ENCODE measurements at regions not wholly inside any gene's neighbourhood (a gene's known extent, or its start where the extent isn't known, plus 50 kb on each side); places are given as distances from the start of the nearest gene placed in this dataset.

DNA sequence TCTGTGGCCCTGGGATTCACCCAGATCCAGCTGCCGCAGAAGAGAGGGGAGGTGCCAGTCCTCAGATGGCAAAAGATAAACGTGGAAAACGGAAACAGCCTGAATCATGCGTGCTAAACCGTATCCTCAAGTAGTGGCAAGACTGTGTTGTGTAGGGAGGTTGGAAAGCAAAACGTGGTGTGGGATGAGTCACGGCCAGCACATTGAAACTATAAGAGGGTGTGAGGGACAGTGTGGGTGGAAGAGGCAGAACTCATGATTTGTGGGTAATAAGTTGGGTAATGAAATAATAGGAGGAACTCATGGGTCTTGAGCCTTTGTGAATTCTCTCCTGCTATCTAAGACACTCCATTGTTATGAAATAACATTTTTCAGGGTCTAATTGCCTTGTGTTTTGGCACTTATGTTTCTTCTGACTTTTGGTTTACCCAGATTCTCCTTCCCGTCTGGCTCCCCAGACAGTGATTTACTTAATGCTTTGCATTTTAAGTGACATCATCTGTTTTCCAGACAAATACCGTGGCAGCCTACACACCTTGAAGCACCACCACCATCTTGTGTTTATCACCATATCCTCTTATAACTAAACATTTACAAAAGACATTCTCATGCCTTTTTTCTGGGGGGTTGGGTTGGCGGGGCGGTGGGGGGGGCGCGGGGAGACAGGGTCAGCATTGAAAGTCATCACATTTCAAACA is 62.3 kb upstream of the PTCSC3 start:
- TF ChIP-seq, protein P1, sequence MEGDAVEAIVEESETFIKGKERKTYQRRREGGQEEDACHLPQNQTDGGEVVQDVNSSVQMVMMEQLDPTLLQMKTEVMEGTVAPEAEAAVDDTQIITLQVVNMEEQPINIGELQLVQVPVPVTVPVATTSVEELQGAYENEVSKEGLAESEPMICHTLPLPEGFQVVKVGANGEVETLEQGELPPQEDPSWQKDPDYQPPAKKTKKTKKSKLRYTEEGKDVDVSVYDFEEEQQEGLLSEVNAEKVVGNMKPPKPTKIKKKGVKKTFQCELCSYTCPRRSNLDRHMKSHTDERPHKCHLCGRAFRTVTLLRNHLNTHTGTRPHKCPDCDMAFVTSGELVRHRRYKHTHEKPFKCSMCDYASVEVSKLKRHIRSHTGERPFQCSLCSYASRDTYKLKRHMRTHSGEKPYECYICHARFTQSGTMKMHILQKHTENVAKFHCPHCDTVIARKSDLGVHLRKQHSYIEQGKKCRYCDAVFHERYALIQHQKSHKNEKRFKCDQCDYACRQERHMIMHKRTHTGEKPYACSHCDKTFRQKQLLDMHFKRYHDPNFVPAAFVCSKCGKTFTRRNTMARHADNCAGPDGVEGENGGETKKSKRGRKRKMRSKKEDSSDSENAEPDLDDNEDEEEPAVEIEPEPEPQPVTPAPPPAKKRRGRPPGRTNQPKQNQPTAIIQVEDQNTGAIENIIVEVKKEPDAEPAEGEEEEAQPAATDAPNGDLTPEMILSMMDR (IDR thresholded peaks at IDR 0.05): no peak
- TF ChIP-seq, protein P2, sequence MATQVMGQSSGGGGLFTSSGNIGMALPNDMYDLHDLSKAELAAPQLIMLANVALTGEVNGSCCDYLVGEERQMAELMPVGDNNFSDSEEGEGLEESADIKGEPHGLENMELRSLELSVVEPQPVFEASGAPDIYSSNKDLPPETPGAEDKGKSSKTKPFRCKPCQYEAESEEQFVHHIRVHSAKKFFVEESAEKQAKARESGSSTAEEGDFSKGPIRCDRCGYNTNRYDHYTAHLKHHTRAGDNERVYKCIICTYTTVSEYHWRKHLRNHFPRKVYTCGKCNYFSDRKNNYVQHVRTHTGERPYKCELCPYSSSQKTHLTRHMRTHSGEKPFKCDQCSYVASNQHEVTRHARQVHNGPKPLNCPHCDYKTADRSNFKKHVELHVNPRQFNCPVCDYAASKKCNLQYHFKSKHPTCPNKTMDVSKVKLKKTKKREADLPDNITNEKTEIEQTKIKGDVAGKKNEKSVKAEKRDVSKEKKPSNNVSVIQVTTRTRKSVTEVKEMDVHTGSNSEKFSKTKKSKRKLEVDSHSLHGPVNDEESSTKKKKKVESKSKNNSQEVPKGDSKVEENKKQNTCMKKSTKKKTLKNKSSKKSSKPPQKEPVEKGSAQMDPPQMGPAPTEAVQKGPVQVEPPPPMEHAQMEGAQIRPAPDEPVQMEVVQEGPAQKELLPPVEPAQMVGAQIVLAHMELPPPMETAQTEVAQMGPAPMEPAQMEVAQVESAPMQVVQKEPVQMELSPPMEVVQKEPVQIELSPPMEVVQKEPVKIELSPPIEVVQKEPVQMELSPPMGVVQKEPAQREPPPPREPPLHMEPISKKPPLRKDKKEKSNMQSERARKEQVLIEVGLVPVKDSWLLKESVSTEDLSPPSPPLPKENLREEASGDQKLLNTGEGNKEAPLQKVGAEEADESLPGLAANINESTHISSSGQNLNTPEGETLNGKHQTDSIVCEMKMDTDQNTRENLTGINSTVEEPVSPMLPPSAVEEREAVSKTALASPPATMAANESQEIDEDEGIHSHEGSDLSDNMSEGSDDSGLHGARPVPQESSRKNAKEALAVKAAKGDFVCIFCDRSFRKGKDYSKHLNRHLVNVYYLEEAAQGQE (IDR thresholded peaks at IDR 0.05; ENCODE audit: insufficient read depth in 1 of 2, low read depth in 2 of 2, low read length in 1 of 2): no peak
- TF ChIP-seq POLR2AphosphoS5 (IDR thresholded peaks at IDR 0.05; ENCODE audit: low read depth, low read length): no peak

Data from Panc1 (cell line).